A549 (cell line): ENCODE measurements at regions not wholly inside any gene's neighbourhood (a gene's known extent, or its start where the extent isn't known, plus 50 kb on each side); places are given as distances from the start of the nearest gene placed in this dataset.

ENCODE experiments used
- CEBPB ChIP-seq, 2 experiments: fragments of >200 bp in 1 of 2; sonication (Bioruptor Twin) in 1 of 2; formaldehyde crosslinking in 1 of 2; IDR thresholded peaks; 2 replicates each; pipeline ENCODE4 v1.6.1; 2012 to 2016
- POLR2A ChIP-seq: IDR thresholded peaks from 2 replicates; pipeline ENCODE4 v1.6.1; 2012; ENCODE audit warnings: mild to moderate bottlenecking, low read length
- ZC3H11A ChIP-seq: fragments of 450-650 bp; IDR thresholded peaks from 2 replicates; pipeline ENCODE4 v1.6.1; 2014; ENCODE audit warnings: antibody characterized with exemption, mild to moderate bottlenecking
- TF ChIP-seq, protein P1 (sequence below): fragments of >200 bp; sonication (Bioruptor Twin); formaldehyde crosslinking; IDR thresholded peaks from 3 replicates; pipeline ENCODE4 v1.5.1; 2016

DNA sequence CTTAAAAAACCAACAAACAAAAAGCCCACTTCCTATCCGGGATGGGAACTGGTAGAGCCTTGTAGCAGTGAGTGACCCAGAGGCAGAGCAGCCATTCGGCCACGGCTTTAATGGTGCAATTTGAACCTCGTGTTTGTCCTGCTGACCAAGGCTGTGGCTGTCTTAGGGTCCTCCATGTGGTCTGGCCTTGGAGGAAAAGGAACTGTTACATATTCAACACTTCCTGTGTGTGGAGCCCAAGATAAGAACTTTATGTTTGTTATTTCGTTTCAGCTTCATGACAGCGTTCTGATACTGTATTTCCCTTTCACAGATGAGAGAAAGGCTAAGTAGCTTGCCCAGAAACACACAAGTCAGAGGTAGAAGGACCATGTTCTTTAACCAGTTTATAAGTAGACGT lies 269.8 kb downstream of the SV2B start:
- TF ChIP-seq CEBPB (IDR thresholded peaks at IDR 0.05) (no peak), ZC3H11A (no peak), POLR2A (no peak)
- TF ChIP-seq, protein P1, sequence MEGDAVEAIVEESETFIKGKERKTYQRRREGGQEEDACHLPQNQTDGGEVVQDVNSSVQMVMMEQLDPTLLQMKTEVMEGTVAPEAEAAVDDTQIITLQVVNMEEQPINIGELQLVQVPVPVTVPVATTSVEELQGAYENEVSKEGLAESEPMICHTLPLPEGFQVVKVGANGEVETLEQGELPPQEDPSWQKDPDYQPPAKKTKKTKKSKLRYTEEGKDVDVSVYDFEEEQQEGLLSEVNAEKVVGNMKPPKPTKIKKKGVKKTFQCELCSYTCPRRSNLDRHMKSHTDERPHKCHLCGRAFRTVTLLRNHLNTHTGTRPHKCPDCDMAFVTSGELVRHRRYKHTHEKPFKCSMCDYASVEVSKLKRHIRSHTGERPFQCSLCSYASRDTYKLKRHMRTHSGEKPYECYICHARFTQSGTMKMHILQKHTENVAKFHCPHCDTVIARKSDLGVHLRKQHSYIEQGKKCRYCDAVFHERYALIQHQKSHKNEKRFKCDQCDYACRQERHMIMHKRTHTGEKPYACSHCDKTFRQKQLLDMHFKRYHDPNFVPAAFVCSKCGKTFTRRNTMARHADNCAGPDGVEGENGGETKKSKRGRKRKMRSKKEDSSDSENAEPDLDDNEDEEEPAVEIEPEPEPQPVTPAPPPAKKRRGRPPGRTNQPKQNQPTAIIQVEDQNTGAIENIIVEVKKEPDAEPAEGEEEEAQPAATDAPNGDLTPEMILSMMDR = no peak
